Upper lobe of right lung (tissue), 1 donor: ENCODE measurements at regions not wholly inside any gene's neighbourhood (a gene's known extent, or its start where the extent isn't known, plus 50 kb on each side); places are given as distances from the start of the nearest gene placed in this dataset.
A peak's percentile ranks its signal among the peaks of the same experiment; 100 is the strongest.

Experiments used
- ATAC-seq: fragments of 200-7000 bp; cut with Tn5 transposase; one replicate; pipeline ENCODE4 v1.9.1; 2020; ENCODE audit warnings: mild to moderate bottlenecking, moderate library complexity
- DNase-seq: peaks from one replicate; pipeline ENCODE4 v3.0.0-alpha.2; 2020
- H3K27ac ChIP-seq: fragments of 200-600 bp; one replicate; pipeline ENCODE4 v1.8.0; 2022
- H3K27me3 ChIP-seq: fragments of 200-600 bp; one replicate; pipeline ENCODE4 v1.8.0; 2022; ENCODE audit warnings: mild to moderate bottlenecking
- H3K36me3 ChIP-seq: fragments of 200-600 bp; one replicate; pipeline ENCODE4 v1.8.0; 2022
- H3K4me1 ChIP-seq: fragments of 200-600 bp; one replicate; pipeline ENCODE4 v1.8.0; 2022
- H3K4me3 ChIP-seq: fragments of 200-600 bp; one replicate; pipeline ENCODE4 v1.8.0; 2022; ENCODE audit warnings: mild to moderate bottlenecking
- H3K9me3 ChIP-seq: fragments of 200-600 bp; one replicate; pipeline ENCODE4 v1.8.0; 2022
- intact Hi-C: fragments of 100-400 bp; cut with DNase I; formaldehyde crosslinking; loops from one replicate; pipeline ENCODE4 v1.11.0; 2022
- TF ChIP-seq, protein P1 (sequence below): fragments of 200-600 bp; IDR thresholded peaks from one replicate; pipeline ENCODE4 v1.8.0; 2022; ENCODE audit warnings: antibody characterized with exemption
- donor health status: DM: no; HTN: yes; CAD: no; lungs with severe emphysema.

DNA sequence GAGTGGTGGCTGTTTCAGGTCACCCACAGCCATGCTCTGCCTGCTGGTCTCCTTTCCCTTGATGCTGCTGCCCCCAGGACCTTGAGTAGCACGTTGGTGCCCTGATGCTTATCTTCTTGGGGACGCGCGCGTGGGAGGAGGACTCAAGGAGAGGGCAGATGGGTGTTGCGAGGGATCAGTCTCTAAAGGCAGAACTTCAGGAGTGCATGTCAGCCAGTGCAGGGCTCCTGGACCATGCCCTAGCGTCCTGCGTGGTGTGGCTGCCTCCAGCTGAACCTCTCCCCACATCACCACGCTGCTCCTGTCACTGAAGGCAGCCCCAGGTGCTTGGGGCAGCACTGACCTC is 62.5 kb upstream of the GLI2 start:
- peaks cover 22% of the 10 kb centered on the region for H3K27me3 ChIP-seq
- intact Hi-C loops = loop anchor here (10.0 kb wide), 1 partner anchor 98 kb away; no protein-coding TSS in a partner anchor
- H3K4me1 ChIP-seq = peaks cover 11% of the 10 kb centered on the region
- H3K9me3 ChIP-seq = no peaks in the 10 kb centered on the region
- H3K36me3 ChIP-seq = no peaks in the 10 kb centered on the region
- no peak overlapping the region for H3K27ac ChIP-seq
- TF ChIP-seq, protein P1, sequence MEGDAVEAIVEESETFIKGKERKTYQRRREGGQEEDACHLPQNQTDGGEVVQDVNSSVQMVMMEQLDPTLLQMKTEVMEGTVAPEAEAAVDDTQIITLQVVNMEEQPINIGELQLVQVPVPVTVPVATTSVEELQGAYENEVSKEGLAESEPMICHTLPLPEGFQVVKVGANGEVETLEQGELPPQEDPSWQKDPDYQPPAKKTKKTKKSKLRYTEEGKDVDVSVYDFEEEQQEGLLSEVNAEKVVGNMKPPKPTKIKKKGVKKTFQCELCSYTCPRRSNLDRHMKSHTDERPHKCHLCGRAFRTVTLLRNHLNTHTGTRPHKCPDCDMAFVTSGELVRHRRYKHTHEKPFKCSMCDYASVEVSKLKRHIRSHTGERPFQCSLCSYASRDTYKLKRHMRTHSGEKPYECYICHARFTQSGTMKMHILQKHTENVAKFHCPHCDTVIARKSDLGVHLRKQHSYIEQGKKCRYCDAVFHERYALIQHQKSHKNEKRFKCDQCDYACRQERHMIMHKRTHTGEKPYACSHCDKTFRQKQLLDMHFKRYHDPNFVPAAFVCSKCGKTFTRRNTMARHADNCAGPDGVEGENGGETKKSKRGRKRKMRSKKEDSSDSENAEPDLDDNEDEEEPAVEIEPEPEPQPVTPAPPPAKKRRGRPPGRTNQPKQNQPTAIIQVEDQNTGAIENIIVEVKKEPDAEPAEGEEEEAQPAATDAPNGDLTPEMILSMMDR = no peak
- ATAC-seq (no peak), DNase-seq (no peak)
- H3K4me3 ChIP-seq = no peak overlapping the region

DNA sequence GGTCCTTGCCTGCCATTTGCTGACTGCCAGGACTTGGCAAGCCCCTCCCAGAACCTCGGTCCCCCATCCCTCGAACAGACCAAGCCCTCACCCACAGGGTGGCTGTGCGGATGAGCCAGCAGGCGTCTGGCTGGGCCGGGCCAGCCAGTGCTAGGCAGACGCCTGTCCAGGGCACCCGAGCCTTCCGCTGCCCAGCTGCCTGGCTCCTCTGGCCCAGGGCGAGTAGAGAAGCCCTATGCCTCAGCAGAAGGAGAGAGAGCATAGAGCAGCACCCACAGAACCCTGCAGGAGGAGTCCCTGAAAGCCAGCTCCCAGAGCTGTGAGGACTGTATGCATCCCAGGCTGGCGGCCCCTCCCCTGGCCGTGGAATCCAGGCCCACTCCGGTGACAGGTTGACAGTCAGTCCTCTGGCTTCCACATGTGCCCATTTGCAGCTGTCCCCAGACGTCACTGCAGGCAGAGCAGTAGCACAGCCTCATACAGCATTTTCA is 62.1 kb upstream of the GLI2 start:
- intact Hi-C loops = loop anchor here (10.0 kb wide), 1 partner anchor 99 kb away; no protein-coding TSS in a partner anchor
- Histone ChIP-seq H3K9me3 (no peaks in the 10 kb centered on the region), H3K27me3 (peaks cover 22% of the 10 kb centered on the region), H3K27ac (no peak overlapping the region), H3K4me3 (no peak overlapping the region), H3K4me1 (peaks cover 11% of the 10 kb centered on the region), H3K36me3 (no peaks in the 10 kb centered on the region)
- TF ChIP-seq, protein P1 = no peak
- ATAC-seq = no peak
- DNase-seq = no peak

DNA sequence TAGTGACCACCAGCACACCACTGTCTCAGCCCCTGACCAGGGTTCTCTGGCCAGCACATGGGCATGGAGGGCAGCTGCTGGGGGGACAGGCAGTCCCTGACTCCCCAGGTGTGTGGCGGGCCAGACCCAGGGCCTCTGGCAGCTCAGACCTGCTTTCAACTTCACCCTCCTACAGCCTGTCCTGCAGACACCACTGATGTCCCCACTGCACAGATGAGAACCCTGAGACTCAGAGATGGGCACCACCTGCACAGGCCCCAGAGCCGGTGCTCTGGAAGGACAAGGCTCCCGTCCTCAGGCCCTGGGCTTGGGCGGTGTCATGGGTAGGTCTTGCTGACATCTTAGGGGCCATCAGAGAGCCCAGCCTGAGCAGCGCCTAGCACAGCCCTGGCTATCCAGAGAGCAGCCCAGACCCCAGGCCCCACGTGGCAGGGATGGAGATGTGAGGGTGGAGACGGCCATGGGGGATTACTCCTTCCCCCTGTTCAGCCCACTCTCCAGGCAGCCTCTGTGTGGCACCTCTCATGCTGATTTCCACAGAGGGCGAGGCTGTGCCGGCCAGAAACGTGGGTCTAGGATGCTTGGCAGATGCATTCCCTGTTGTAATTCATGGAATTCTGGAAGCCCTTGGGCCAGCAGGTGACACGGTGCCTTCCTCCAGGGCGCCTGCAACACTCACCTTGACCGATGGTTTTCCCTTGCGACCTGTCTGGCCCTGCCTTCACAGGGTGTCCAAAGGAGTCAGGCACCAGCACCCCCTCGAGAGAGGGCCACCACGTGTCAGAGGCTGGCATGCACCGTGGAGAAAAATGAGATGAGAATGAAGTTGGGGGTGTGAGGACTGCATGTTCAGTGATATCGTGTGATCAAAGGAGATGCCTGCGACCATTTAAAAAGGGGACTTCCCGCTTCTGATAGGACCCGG is 61.2 kb upstream of the GLI2 start:
- Histone ChIP-seq H3K4me1 (peaks cover 7% of the 10 kb centered on the region), H3K36me3 (no peaks in the 10 kb centered on the region), H3K27me3 (peaks cover 22% of the 10 kb centered on the region), H3K4me3 (no peak overlapping the region), H3K9me3 (no peaks in the 10 kb centered on the region), H3K27ac (no peak overlapping the region)
- no peak for ATAC-seq
- TF ChIP-seq, protein P1 = no peak
- no peak for DNase-seq
- intact Hi-C loops = loop anchor here (10.0 kb wide), 1 partner anchor 100 kb away; no protein-coding TSS in a partner anchor

DNA sequence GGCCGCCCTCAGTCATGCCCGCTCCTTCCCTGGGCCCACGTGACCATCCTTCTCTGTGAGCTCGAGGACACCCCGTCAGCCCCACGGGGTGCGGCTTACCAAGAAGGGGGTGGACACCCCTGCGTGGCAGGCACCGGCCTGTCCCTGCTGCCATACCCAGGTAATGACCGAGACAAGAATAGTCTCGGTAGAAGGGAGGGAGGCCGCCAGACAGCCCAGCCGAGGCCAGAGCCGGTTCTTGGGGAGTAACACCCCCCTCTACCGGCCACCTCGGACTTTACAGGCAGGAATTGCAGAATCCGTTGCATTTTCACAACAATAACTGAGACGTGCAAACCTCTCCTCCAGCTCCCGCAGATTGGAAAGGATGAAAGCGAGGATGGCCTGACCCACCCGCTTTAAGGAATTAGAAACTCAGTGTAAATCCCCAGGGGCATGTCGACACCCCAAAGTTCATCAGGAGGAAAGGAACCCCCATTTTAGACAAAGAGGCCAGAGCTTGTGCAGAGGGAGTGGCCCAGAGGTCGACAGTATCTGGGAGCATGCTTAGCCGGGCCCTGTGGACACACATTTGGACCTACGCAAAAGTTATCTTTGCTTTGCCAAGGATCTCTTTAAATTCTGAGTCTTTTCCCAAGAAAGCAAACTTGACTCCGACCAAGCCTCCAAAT is 60.1 kb upstream of the GLI2 start:
- Histone ChIP-seq H3K4me1 (no peaks in the 10 kb centered on the region), H3K36me3 (no peaks in the 10 kb centered on the region), H3K27ac (no peak overlapping the region), H3K9me3 (no peaks in the 10 kb centered on the region), H3K4me3 (no peak overlapping the region), H3K27me3 (peaks cover 18% of the 10 kb centered on the region)
- TF ChIP-seq, protein P1 = peak; percentile 67
- intact Hi-C loops = loop anchor here (10.0 kb wide), 1 partner anchor 101 kb away; no protein-coding TSS in a partner anchor
- DNase-seq = no peak
- peak; percentile 80 for ATAC-seq

DNA sequence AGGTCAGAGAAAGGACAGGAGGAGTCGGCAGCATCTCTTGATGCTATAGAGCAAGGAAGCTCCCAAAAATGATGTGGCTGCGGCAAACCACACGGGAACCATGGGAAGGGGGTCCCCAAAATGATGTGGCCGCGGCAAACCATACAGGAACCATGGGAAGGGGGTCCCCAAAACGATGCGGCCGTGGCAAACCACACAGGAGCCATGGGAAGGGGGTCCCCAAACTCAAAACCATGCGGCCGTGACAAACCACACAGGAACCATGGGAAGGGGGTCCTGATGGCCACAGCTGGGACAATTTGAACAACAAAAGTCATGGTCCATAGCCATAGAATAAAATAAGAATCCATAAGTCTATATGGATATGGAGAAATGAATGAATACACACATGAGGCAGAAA is 58.4 kb upstream of the GLI2 start:
- ATAC-seq = no peak
- H3K9me3 ChIP-seq = no peaks in the 10 kb centered on the region
- no peaks in the 10 kb centered on the region for H3K4me1 ChIP-seq
- intact Hi-C loops = loop anchor here (10.0 kb wide), 1 partner anchor 102 kb away; no protein-coding TSS in a partner anchor
- H3K36me3 ChIP-seq = no peaks in the 10 kb centered on the region
- peak; percentile 27 for DNase-seq
- peaks cover 18% of the 10 kb centered on the region for H3K27me3 ChIP-seq
- H3K27ac ChIP-seq = no peak overlapping the region
- H3K4me3 ChIP-seq = no peak overlapping the region
- TF ChIP-seq, protein P1 = no peak
